LoVo (cell line): ENCODE measurements at regions not wholly inside any gene's neighbourhood (a gene's known extent, or its start where the extent isn't known, plus 50 kb on each side); places are given as distances from the start of the nearest gene placed in this dataset.
"Not testable (repeated sequence)": the region's sequence is repeated elsewhere in the genome, so short reads cannot be mapped to it uniquely, and the experiment has no call there.

Source experiments
- DNase-seq: peaks from one replicate; pipeline ENCODE4 v3.0.0-alpha.2; 2016; ENCODE audit warnings: low spot score

GRCh38 chr5:16392718-16393117 is 72.9 kb downstream of the ZNF622 start:
- no peak for DNase-seq

DNA sequence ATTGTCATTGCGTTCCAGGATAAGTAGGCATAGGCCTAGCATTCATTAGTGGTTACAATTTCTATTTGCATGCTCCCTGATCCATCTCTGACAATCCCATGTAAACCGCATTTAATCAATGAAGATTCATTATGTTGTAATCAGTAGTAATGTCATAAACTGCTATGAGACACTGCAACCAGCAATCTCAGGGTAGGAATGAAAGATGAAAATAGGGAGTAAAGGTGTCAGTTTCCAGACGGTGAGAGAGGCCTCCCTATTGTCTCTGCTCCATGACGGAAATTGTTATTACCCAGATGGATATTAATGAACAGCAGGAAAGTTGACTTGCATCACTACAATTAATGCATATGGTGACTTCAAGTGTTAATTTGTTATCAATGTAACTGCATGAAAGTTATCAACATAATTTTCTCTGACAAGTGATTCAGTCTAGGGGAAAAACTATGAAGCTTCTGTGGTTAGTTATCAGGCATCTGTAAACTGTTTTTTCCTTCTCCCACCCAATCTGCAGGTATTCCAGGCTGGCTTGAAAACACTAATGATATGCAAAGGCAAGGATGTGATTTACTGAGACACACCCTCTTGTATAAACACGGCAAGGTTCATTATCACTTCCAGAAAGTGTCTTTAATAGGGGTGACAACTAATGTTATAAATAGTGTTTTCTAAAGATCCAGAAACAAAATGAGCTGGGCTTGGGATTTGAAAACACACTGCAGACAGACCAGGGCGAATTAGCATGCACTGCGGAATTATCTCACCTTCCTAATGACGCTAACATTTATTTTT is 73.5 kb downstream of the ZNF622 start:
- DNase-seq = no peak

DNA sequence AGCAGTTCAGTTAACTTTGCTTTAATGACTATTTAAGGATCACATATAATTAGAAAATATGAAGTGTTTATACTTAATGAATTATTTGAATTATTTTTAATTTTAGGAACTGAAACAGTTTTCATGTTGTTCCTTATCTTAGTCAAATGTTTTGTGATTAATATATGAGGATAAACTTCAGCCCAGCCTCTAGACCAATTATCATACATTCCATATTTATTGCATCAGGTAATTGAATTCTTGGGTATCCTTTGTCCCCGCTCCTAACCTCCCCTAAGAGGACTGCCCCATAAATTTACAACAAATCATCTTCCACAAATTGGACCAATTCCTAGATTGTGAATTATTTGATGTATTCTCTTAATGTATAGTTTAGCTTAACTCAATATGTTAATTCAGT is 74.8 kb downstream of the ZNF622 start:
- no peak for DNase-seq

DNA sequence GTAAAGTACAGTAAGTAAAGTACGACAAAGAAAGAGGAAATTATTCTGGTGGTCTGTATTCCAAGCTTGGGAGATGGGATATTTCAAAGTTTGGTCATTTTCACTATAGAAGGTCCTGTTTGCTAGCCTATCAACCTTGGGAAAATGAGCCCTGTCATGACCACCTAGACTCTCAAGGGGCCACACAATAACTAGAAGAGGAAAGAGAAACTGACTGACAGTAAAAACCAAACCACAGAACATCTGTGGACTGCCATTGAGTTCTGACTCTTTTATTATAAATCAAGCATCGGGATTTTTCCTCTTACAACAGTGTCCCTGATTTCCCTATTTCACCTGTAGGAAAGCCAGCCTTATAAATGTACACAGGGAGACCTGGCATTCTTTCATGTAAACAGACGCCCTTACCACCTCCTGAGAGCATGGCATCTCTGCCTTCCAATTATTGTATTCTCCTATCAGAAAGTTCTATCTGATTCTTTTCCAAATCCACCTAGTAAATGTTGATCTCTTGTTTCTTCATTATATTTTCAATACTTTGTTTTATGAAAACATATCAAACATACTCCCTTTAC is 80.0 kb downstream of the ZNF622 start:
- DNase-seq = no peak

- no peak for DNase-seq
Measured at GRCh38 chr5:16384804-16385203, 80.8 kb downstream of the ZNF622 start.

GRCh38 chr5:16384222-16384621 is 81.4 kb downstream of the ZNF622 start:
- no peak for DNase-seq

- DNase-seq = no peak
Measured at GRCh38 chr5:16383544-16384052, 82.0 kb downstream of the ZNF622 start.

DNA sequence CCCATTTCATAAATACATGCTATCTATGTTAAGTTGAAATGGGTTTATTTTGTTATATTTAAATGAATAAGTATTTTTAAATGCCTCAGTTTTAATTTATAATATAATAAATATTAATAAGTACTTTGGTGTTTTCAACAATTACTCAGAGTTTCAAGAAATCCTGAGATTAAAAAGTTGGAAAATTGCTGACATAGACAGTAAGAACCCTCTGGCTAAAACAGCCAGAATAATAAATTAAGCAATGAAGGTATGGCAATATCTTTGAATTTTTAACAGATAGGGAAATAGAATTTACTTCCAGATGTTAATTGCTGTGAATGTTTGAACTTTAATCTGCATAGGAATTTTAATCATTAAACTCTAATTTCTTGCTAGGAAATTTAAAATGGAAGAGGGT is 83.6 kb downstream of the ZNF622 start:
- no peak for DNase-seq

DNA sequence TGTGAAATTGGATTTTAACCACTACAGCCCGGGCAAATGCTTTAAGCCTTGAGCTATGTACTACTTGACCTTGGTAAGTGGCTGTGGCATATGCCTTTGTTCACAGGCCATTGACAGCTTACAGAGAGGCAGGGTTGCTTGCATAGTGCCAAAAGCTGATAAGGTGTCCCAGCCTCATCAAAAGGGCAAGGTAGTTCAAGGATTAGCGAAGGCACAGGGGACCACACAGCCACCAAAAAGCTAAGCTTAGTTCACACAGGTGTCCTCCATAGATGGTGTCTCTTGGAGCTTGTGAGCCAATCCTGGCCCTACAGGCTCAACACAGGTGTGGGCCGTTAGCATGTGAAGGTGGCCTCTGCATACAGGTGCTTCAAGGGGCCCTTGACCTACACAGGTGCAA is 86.8 kb downstream of the ZNF622 start:
- no peak for DNase-seq

DNA sequence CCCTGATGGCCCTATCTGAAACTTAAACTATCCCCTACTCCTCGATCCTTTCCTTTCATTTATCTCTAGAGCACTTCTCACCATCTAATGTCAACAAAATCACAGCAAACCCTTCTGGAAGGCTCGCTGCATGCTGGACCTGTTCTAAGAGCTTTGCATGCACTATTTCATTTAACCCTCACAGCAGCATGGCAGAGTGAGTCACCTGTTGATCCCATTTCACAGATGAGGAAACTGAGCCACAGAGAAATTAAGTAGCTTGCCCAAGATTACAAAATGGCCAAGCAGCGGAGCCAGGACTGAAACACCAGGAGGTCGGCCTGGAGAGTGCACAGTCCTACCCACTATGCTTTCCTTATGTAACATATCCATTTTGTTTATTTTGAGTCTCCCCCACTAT is 93.1 kb downstream of the ZNF622 start:
- DNase-seq = no peak

DNA sequence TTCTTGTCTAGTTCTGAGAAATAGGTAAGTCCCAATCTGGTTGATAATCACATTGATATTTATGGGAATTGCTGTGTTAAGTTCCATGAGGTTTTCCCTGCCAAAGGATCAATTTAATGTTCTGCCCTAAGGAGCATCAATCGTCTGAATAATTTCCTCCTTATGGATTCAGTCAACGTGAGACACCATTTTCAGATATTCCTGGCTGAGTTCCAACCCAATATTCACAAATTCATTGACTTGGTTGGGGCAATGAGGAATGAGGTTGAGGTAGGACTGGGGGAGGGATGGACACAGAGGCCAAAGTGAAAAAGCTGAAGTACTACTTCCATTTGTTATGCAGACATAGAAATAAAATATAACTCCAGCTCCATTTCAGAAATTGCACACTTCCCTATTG is 99.1 kb downstream of the ZNF622 start:
- DNase-seq = no peak

DNA sequence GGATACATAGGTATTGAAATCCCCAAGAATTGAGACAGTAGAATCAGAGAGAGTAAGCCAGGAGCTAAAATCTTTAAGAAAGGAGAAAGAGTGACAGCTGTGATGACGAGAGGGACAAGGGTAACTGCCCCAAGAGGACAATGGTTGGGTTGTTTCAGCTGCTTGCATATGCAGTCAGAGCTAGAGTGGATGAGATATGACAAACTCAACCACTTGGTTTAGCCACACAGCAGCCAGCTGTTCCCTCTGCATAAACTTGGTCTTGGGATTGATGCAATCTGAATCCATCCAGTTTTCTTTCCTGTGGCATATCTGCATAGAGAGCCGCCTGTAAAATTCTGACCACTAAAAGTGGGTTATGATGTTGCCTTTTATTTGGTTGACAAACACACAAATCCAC is 100.7 kb downstream of the ZNF622 start:
- no peak for DNase-seq

DNA sequence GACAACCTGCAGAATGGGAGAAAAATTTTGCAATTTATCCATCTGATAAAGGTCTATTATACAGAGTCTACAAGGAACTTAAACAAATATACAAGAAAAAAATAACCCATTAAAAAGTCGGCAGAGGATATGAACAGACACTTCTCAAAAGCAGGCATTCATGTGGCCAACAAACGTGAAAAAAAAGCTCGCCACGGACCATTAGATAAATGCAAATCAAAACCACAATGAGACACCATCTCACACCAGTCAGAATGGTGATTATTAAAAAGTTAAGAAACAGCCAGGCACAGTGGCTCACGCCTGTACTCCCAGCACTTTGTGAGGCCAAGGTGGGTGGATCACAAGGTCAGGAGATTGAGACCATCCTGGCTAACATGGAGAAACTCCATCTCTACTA is 112.2 kb downstream of the ZNF622 start:
- DNase-seq = not testable (repeated sequence)

DNA sequence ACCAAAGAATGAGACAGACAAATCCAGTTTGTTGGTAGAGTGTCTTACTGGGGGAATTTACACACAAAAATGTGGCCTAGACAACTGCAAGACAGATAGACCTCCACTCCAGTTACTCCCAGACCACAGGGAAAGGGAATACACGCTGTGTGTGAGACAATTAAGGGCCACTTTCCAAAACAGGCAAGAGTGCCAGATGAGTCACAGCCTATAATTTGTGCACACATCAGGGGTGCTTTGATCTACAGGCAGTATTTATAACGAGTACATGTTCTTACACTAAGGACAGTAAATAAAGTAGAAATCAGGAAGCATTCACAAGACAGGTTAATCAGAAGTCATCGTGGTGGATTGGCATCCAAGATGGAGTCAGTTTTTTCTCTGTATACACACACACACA is 114.8 kb downstream of the ZNF622 start:
- peak; percentile 10 for DNase-seq

DNA sequence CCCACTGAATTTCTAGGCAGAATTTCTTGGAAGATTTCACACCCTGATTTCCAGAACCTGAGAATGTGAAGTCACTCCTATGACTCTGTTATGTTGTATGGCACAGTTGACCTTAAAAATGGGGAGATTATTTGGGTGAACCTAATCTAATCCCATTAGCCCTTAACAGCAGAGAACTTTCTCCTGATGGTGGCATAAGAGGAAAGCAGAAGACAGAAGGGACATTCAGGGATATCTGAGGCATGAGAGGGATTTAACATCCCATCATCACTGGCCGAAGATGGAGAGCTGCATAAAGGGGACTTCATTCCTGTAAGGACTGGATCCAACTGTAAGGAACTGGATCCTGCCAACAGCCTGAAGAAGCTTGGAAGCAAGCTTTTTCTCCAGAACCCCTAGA is 119.2 kb downstream of the ZNF622 start:
- DNase-seq = no peak

- no peak for DNase-seq
Measured at GRCh38 chr5:16345454-16345853, 120.1 kb downstream of the ZNF622 start.

- no peak for DNase-seq
Measured at GRCh38 chr5:16326137-16326536, 139.5 kb downstream of the ZNF622 start.

DNA sequence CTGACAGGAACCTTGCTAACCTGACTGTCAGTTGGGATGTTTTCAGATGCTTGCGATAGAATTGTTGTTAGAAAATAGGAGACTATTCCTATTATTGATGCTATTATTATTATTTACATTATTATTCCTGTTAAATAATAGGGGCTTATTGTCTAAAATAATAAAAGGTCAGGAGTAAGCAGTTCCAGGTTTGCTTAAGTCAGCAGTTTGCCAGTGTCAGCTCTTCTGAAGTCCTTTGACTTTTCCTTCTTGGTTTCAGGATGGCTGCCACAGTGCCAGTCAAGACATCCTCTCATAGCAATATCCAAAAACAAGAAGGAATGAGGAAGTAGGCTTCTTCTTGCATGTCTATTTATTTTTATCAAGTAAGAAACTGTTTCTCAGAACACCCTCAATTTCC is 141.7 kb upstream of the MARCHF11 start:
- no peak for DNase-seq

GRCh38 chr5:16315501-16315900 is 135.9 kb upstream of the MARCHF11 start:
- DNase-seq = no peak

- DNase-seq = no peak
Measured at GRCh38 chr5:16313761-16314160, 134.2 kb upstream of the MARCHF11 start.

DNA sequence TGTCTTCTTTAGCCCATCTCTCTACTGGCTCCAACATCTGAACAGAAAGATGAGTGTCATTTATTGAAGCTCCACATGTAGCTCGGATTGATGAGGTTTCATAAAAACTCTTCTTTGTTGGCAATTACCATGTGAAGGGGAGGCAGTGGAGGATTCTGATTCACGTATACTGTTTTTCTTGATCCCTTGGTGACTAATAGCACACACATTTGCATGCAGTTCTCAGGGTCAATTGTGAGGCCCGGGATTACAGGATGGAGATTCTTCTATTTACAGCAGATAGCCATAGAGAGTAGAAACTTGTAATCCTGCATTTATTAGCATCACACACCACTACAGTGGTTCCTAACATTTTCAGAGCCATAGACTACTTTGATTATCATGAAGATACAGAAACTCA is 133.2 kb upstream of the MARCHF11 start:
- DNase-seq = no peak

GRCh38 chr5:16311666-16312065 is 132.1 kb upstream of the MARCHF11 start:
- DNase-seq = no peak

DNA sequence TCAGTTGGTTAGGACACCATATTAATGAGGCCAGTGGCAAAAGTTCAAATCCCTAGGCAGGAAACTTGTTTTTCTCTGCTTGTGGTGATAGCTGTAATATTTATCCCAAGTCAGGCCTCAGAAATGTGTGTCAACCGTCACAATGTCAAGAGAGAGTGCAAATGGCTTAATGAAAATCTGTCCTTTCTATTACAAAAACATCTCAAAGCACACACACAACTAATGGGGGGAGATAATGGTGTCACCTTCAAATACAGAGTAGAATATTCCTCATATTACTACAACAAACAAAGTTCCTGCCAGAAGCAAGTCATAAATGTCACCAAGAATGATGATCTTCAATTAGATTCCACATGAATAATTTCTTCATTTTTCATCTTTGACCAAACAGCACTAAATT is 127.2 kb upstream of the MARCHF11 start:
- no peak for DNase-seq

DNA sequence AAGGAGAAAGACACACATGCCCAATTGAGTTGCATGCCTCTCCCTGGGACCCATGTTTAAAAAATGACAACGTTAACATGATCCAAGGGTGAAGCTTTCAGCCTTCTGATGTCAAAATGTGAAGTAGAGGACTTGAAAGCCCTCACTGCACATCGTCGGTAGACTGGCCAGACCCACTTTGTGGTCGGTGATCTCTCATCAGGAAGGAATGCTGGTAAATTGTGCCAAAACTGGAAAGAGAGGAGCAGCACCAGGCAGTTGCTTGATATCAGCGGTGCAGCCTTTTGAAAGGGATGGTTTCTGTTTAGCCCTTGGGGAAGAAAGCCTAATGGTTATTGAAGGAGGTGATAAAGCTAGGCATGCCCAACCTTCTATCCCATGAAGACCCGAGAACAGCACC is 125.3 kb upstream of the MARCHF11 start:
- peak; percentile 14 for DNase-seq
